ENCODE measurements at regions not wholly inside any gene's neighbourhood (a gene's known extent, or its start where the extent isn't known, plus 50 kb on each side); places are given as distances from the start of the nearest gene placed in this dataset.
"Not testable (repeated sequence)": the region's sequence is repeated elsewhere in the genome, so short reads cannot be mapped to it uniquely, and the experiment has no call there.

- TF ChIP-seq POLR2A (IDR thresholded peaks at IDR 0.05) (no peak), CTCF (IDR thresholded peaks at IDR 0.05) (no peak)
- WGBS, 2 donors, result 85 to 95% methylated on average over 1 of the region's 1 CpG
- H3K4me3 ChIP-seq (ENCODE audit: low read depth, poor library complexity, severe bottlenecking), result no peak overlapping the region
- intact Hi-C loops (cut with DNase I; ENCODE audit: low total_unique reads), result no loop called here
- no peak for DNase-seq (ENCODE audit: low spot score in 2 of 2)
Measured at GRCh38 chr5:101543780-101544179, 640.7 kb upstream of the ST8SIA4 start.

GRCh38 chr5:101539315-101539714 is 636.2 kb upstream of the ST8SIA4 start:
- intact Hi-C loops (cut with DNase I; ENCODE audit: low total_unique reads), result no loop called here
- no peak overlapping the region for H3K4me3 ChIP-seq (ENCODE audit: low read depth, poor library complexity, severe bottlenecking)
- no peak for DNase-seq (ENCODE audit: low spot score in 2 of 2)
- TF ChIP-seq CTCF (IDR thresholded peaks at IDR 0.05) (no peak), POLR2A (IDR thresholded peaks at IDR 0.05) (no peak)
- 72% methylated on average over 3 of the region's 3 CpGs for WGBS, 2 donors

- H3K4me3 ChIP-seq (ENCODE audit: low read depth, poor library complexity, severe bottlenecking), result no peak overlapping the region
- 61 to 83% methylated on average over 1 of the region's 1 CpG for WGBS, 2 donors
- intact Hi-C loops (cut with DNase I; ENCODE audit: low total_unique reads), result no loop called here
- DNase-seq (ENCODE audit: low spot score in 2 of 2), result no peak
- TF ChIP-seq CTCF (IDR thresholded peaks at IDR 0.05), result no peak
- TF ChIP-seq POLR2A (IDR thresholded peaks at IDR 0.05), result no peak
Measured at GRCh38 chr5:101535626-101536025, 632.5 kb upstream of the ST8SIA4 start.

- no peak for TF ChIP-seq POLR2A (IDR thresholded peaks at IDR 0.05)
- TF ChIP-seq CTCF (IDR thresholded peaks at IDR 0.05), result no peak
- no peak overlapping the region for H3K4me3 ChIP-seq (ENCODE audit: low read depth, poor library complexity, severe bottlenecking)
- DNase-seq (ENCODE audit: low spot score in 2 of 2), result no peak
- intact Hi-C loops (cut with DNase I; ENCODE audit: low total_unique reads), result no loop called here
- 59 to 60% methylated on average over 6 of the region's 6 CpGs for WGBS, 2 donors
Measured at GRCh38 chr5:101534491-101535110, 631.5 kb upstream of the ST8SIA4 start.

- intact Hi-C loops (cut with DNase I; ENCODE audit: low total_unique reads), result no loop called here
- no peak for TF ChIP-seq CTCF (IDR thresholded peaks at IDR 0.05)
- no peak for TF ChIP-seq POLR2A (IDR thresholded peaks at IDR 0.05)
- WGBS, 2 donors, result 36 to 42% methylated on average over 2 of the region's 2 CpGs
Measured at GRCh38 chr5:101532430-101532829, 629.3 kb upstream of the ST8SIA4 start.

GRCh38 chr5:101531026-101531425 is 627.9 kb upstream of the ST8SIA4 start:
- H3K4me3 ChIP-seq (ENCODE audit: low read depth, poor library complexity, severe bottlenecking), result no peak overlapping the region
- DNase-seq (ENCODE audit: low spot score in 2 of 2), result no peak
- TF ChIP-seq POLR2A (IDR thresholded peaks at IDR 0.05), result no peak
- TF ChIP-seq CTCF (IDR thresholded peaks at IDR 0.05), result no peak
- intact Hi-C loops (cut with DNase I; ENCODE audit: low total_unique reads), result no loop called here
- 66 to 68% methylated on average over 3 of the region's 3 CpGs for WGBS, 2 donors

More at GRCh38 chr5:101532430-101532829, 629.3 kb upstream of the ST8SIA4 start:
- H3K4me3 ChIP-seq (ENCODE audit: low read depth, poor library complexity, severe bottlenecking), result no peak overlapping the region
- no peak for DNase-seq (ENCODE audit: low spot score in 2 of 2)

- H3K4me3 ChIP-seq (ENCODE audit: low read depth, poor library complexity, severe bottlenecking); DNase-seq (ENCODE audit: low spot score in 2 of 2); intact Hi-C loops (cut with DNase I; ENCODE audit: low total_unique reads): not testable (repeated sequence)
- 73 to 86% methylated on average over 8 of the region's 8 CpGs for WGBS, 2 donors
Measured at GRCh38 chr5:101529094-101529493, 626.0 kb upstream of the ST8SIA4 start.
